ENCODE measurements at regions not wholly inside any gene's neighbourhood (a gene's known extent, or its start where the extent isn't known, plus 50 kb on each side); places are given as distances from the start of the nearest gene placed in this dataset.

DNA sequence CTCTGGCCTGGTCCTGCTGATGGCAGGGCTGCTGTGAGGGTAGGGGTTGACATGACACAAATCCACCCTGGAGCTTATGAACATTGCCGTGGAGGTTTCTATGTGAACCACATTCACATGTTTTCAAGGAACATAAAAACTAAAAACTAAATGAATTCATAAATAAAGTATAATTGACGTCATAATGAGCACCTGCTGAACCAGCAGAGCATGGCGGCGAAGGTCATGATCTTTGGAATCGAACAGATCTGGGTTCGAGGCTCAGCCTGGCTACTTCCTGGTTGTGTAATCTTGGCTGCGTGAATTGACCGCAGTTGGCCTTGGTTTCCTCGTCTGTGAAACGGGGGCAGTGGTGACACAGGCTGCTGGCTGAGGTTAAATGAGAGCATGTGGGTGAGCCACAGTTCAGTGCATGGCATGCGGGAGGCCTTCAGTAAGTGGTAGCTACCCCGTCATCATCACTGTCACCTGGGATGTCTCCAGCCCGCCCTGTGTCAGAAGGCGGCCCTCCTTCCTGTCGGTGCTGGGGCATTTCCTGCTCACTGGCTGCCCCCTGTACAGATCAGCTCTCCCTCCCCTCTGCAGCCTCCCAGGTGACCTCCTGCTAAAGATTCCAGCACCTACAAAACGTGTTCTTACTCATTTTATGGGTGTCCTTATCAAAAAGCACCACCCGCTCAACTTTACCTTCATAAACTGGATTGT lies 190.3 kb upstream of the SHH start:
- no peak overlapping the region for H2AFZ ChIP-seq
- H3K4me2 ChIP-seq (ENCODE audit: unreplicated experiment), result no peak overlapping the region
- H3F3A ChIP-seq (ENCODE audit: insufficient read depth), result no peaks in the 10 kb centered on the region
- no peaks in the 10 kb centered on the region for H3K9me3 ChIP-seq (ENCODE audit: low read depth)
- no peak for DNase-seq
- no peaks in the 10 kb centered on the region for H4K20me1 ChIP-seq (ENCODE audit: insufficient read depth)
- in situ Hi-C loops (cut with MboI), result no loop called here
- no peak overlapping the region for H3K9ac ChIP-seq
- H3K4me1 ChIP-seq (ENCODE audit: insufficient read depth), result no peaks in the 10 kb centered on the region
- H3K27ac ChIP-seq, result no peak overlapping the region
- no peak for TF ChIP-seq EZH2 (IDR thresholded peaks at IDR 0.05; ENCODE audit: insufficient read depth, poor library complexity, severe bottlenecking)
- no peak for TF ChIP-seq EZH2phosphoT487 (IDR thresholded peaks at IDR 0.05; ENCODE audit: insufficient read depth, low read depth)
- no peaks in the 10 kb centered on the region for H3K9me2 ChIP-seq (ENCODE audit: insufficient read depth)
- H3K4me3 ChIP-seq, result no peak overlapping the region
- WGBS, 2 experiments (ENCODE audit: low coverage in 1 of 2, low lambda C conversion rate in 2 of 2, missing lambda C conversion rate in 2 of 2), result 37 to 44% methylated on average over 17 of the region's 17 CpGs
- H3K27me3 ChIP-seq (replicated peaks; ENCODE audit: insufficient read depth), result no peaks in the 10 kb centered on the region
- no peaks in the 10 kb centered on the region for H3K79me2 ChIP-seq (ENCODE audit: insufficient read depth)
- H3K36me3 ChIP-seq (ENCODE audit: low read depth), result no peaks in the 10 kb centered on the region

DNA sequence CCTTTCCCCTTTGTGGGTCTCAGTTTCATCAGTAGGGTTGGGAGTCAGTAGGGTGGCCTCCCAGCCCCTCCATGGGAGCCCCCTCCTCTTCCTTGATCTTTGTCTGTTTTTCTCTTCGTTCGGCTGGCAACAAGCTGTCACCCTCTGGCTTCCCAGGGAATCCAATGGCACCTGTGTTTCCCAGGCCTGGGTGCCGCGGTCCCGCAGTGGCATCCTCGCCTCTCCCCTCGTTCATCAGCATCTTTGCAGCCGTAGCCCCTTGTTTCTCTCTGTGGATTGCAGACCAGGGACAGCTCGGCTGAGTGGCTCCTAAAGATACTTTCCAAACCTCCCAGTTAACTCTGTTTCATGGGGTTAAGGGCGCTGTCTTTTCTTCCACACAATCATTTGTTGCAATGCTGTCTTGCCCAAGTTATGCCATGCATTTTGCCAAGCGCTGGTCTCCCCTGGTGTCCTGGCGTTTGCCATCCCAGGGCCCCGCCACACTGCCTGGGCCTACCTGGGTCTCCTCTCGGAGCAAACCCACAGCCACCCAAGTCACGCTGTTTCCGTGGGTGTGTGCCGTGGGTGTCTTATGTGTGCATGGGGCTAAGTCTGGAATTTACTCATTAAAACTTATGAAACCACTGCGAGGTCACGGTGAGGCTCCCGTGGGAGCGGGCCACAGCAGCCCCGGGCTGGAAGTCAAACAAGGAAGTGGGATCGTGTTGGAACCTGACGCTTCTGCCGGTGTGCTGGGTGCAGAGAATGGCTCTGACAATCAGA lies 189.4 kb upstream of the SHH start:
- H3K36me3 ChIP-seq (ENCODE audit: low read depth), result no peaks in the 10 kb centered on the region
- no peak for DNase-seq
- TF ChIP-seq EZH2phosphoT487 (IDR thresholded peaks at IDR 0.05; ENCODE audit: insufficient read depth, low read depth), result no peak
- TF ChIP-seq EZH2 (IDR thresholded peaks at IDR 0.05; ENCODE audit: insufficient read depth, poor library complexity, severe bottlenecking), result no peak
- H3F3A ChIP-seq (ENCODE audit: insufficient read depth), result no peaks in the 10 kb centered on the region
- no peaks in the 10 kb centered on the region for H3K27me3 ChIP-seq (replicated peaks; ENCODE audit: insufficient read depth)
- in situ Hi-C loops (cut with MboI), result no loop called here
- no peak overlapping the region for H3K9ac ChIP-seq
- H3K4me3 ChIP-seq, result no peak overlapping the region
- H3K4me2 ChIP-seq (ENCODE audit: unreplicated experiment), result no peak overlapping the region
- H3K9me3 ChIP-seq (ENCODE audit: low read depth), result no peaks in the 10 kb centered on the region
- H2AFZ ChIP-seq, result no peak overlapping the region
- H3K4me1 ChIP-seq (ENCODE audit: insufficient read depth), result no peaks in the 10 kb centered on the region
- H4K20me1 ChIP-seq (ENCODE audit: insufficient read depth), result no peaks in the 10 kb centered on the region
- 48% methylated on average over 25 of the region's 25 CpGs for WGBS, 2 experiments (ENCODE audit: low coverage in 1 of 2, low lambda C conversion rate in 2 of 2, missing lambda C conversion rate in 2 of 2)
- H3K9me2 ChIP-seq (ENCODE audit: insufficient read depth), result no peaks in the 10 kb centered on the region
- H3K79me2 ChIP-seq (ENCODE audit: insufficient read depth), result no peaks in the 10 kb centered on the region
- H3K27ac ChIP-seq, result no peak overlapping the region

- H3K9me3 ChIP-seq (ENCODE audit: low read depth), result no peaks in the 10 kb centered on the region
- TF ChIP-seq EZH2 (IDR thresholded peaks at IDR 0.05; ENCODE audit: insufficient read depth, poor library complexity, severe bottlenecking) (no peak), EZH2phosphoT487 (IDR thresholded peaks at IDR 0.05; ENCODE audit: insufficient read depth, low read depth) (no peak)
- 49% methylated on average over 27 of the region's 27 CpGs for WGBS, 2 experiments (ENCODE audit: low coverage in 1 of 2, low lambda C conversion rate in 2 of 2, missing lambda C conversion rate in 2 of 2)
Observed at GRCh38 chr7:156000601-156001396, 188.5 kb upstream of the SHH start.

GRCh38 chr7:155999631-156000489 lies 187.6 kb upstream of the SHH start:
- no peaks in the 10 kb centered on the region for H3F3A ChIP-seq (ENCODE audit: insufficient read depth)
- no peaks in the 10 kb centered on the region for H4K20me1 ChIP-seq (ENCODE audit: insufficient read depth)
- H3K9me2 ChIP-seq (ENCODE audit: insufficient read depth), result no peaks in the 10 kb centered on the region
- H3K9me3 ChIP-seq (ENCODE audit: low read depth), result no peaks in the 10 kb centered on the region
- no peak for TF ChIP-seq EZH2 (IDR thresholded peaks at IDR 0.05; ENCODE audit: insufficient read depth, poor library complexity, severe bottlenecking)
- no peak for TF ChIP-seq EZH2phosphoT487 (IDR thresholded peaks at IDR 0.05; ENCODE audit: insufficient read depth, low read depth)
- H3K4me2 ChIP-seq (ENCODE audit: unreplicated experiment), result no peak overlapping the region
- H3K36me3 ChIP-seq (ENCODE audit: low read depth), result no peaks in the 10 kb centered on the region
- in situ Hi-C loops (cut with MboI), result no loop called here
- H3K9ac ChIP-seq, result no peak overlapping the region
- WGBS, 2 experiments (ENCODE audit: low coverage in 1 of 2, low lambda C conversion rate in 2 of 2, missing lambda C conversion rate in 2 of 2), result 53 to 54% methylated on average over 29 of the region's 29 CpGs
- H3K27ac ChIP-seq, result no peak overlapping the region
- no peak overlapping the region for H3K4me3 ChIP-seq
- H2AFZ ChIP-seq, result no peak overlapping the region
- H3K4me1 ChIP-seq (ENCODE audit: insufficient read depth), result no peaks in the 10 kb centered on the region
- no peaks in the 10 kb centered on the region for H3K27me3 ChIP-seq (replicated peaks; ENCODE audit: insufficient read depth)
- H3K79me2 ChIP-seq (ENCODE audit: insufficient read depth), result no peaks in the 10 kb centered on the region
- no peak for DNase-seq

More at GRCh38 chr7:156000601-156001396, 188.5 kb upstream of the SHH start:
- Histone ChIP-seq H3K9me2 (ENCODE audit: insufficient read depth) (no peaks in the 10 kb centered on the region), H3K4me2 (ENCODE audit: unreplicated experiment) (no peak overlapping the region), H3K36me3 (ENCODE audit: low read depth) (no peaks in the 10 kb centered on the region), H3K79me2 (ENCODE audit: insufficient read depth) (no peaks in the 10 kb centered on the region), H3K27me3 (replicated peaks; ENCODE audit: insufficient read depth) (no peaks in the 10 kb centered on the region), H4K20me1 (ENCODE audit: insufficient read depth) (no peaks in the 10 kb centered on the region), H3K27ac (no peak overlapping the region), H2AFZ (no peak overlapping the region), H3K4me3 (no peak overlapping the region), H3F3A (ENCODE audit: insufficient read depth) (no peaks in the 10 kb centered on the region), H3K4me1 (ENCODE audit: insufficient read depth) (no peaks in the 10 kb centered on the region), H3K9ac (no peak overlapping the region)
- in situ Hi-C loops (cut with MboI), result no loop called here
- DNase-seq, result no peak

Measured in GM23248 (cell line).